ENCODE measurements at regions not wholly inside any gene's neighbourhood (a gene's known extent, or its start where the extent isn't known, plus 50 kb on each side); places are given as distances from the start of the nearest gene placed in this dataset.

GRCh38 chr5:67289763-67290521, 93.3 kb upstream of the CD180 start:
- Histone ChIP-seq H3K27ac (ENCODE audit: low read depth, low read length) (no peak overlapping the region), H3K4me1 (ENCODE audit: control insufficient read depth in 5 of 5, insufficient read depth in 5 of 5, low read length in 5 of 5) (peaks cover 0 to 45% (median 30%) of the 10 kb centered on the region in 5 donors), H3K9me3 (ENCODE audit: control insufficient read depth in 5 of 5, low read length in 5 of 5) (no peaks in the 10 kb centered on the region), H3K4me3 (ENCODE audit: low read depth in 1 of 5, low read length in 5 of 5) (no peak overlapping the region), H3K27me3 (ENCODE audit: control insufficient read depth in 5 of 5, insufficient read depth in 4 of 5, low read length in 5 of 5) (no peaks in the 10 kb centered on the region), H3K9ac (ENCODE audit: low read length in 5 of 5) (no peak overlapping the region), H3K36me3 (ENCODE audit: control insufficient read depth in 5 of 5, insufficient read depth in 5 of 5, low read length in 5 of 5) (no peaks in the 10 kb centered on the region)

DNA sequence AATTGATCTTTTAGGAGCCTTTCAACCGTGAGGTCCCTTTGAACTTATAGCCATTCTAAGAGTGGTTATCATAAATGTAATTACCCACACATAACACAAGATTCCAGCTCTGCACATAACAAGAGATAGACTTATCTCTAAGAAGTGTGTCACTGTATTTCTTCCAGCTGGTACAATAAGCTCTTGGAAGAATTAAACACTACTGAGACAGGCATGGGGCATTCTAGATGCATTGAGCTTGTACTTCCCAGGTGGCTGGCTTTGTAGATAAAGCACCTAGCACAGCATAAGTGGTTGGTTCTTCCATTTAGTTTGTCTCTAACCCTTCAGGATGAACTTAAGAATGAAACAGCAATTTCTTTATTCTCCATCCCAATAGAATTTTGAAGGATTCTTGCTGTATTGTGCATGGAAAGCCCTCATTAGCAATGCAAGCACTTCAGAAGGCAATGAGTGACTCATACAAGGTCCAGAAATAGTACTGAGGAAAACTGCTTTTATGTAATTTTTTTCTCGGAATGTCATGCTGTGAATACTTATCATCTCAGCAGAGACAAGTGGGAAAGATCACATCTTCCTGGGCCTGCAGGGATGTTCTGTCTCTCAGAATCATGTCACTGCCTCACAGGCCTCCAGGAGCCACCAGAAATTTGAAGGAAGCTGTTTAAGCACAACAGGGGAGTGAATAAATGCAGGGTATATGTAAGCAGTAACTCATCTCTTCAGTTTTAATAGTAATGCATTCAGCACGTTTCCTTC, 91.1 kb upstream of the CD180 start:
- no peak overlapping the region for H3K9ac ChIP-seq (ENCODE audit: low read length in 5 of 5)
- H3K9me3 ChIP-seq (ENCODE audit: control insufficient read depth in 5 of 5, low read length in 5 of 5): no peaks in the 10 kb centered on the region
- no peak overlapping the region for H3K4me3 ChIP-seq (ENCODE audit: low read depth in 1 of 5, low read length in 5 of 5)
- H3K4me1 ChIP-seq (ENCODE audit: control insufficient read depth in 5 of 5, insufficient read depth in 5 of 5, low read length in 5 of 5): peaks cover 0 to 45% (median 30%) of the 10 kb centered on the region in 5 donors
- no peaks in the 10 kb centered on the region for H3K27me3 ChIP-seq (ENCODE audit: control insufficient read depth in 5 of 5, insufficient read depth in 4 of 5, low read length in 5 of 5)
- no peaks in the 10 kb centered on the region for H3K36me3 ChIP-seq (ENCODE audit: control insufficient read depth in 5 of 5, insufficient read depth in 5 of 5, low read length in 5 of 5)
- H3K27ac ChIP-seq (ENCODE audit: low read depth, low read length): no peak overlapping the region

DNA sequence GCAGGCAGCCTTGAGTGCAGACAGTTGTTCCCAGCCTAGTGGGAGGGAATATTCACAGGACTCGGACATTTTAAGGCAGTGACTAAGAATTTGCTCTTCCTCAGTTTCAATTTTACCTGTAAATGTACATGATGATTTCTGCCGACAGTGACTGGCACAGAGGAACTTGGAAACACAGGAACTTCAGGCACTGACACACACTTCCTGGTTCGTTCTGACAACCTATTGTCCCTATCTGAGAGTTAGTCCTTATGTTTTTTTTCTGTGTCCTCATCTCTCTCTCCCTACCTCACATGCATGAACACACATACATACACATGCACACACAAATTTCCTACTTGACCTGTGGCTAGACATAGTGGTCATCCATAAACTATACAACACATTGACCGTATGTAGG, 89.4 kb upstream of the CD180 start:
- Histone ChIP-seq H3K4me1 (ENCODE audit: control insufficient read depth in 5 of 5, insufficient read depth in 5 of 5, low read length in 5 of 5) (peaks cover 0 to 31% (median 24%) of the 10 kb centered on the region in 5 donors), H3K36me3 (ENCODE audit: control insufficient read depth in 5 of 5, insufficient read depth in 5 of 5, low read length in 5 of 5) (no peaks in the 10 kb centered on the region), H3K9ac (ENCODE audit: low read length in 5 of 5) (no peak overlapping the region), H3K9me3 (ENCODE audit: control insufficient read depth in 5 of 5, low read length in 5 of 5) (no peaks in the 10 kb centered on the region), H3K27me3 (ENCODE audit: control insufficient read depth in 5 of 5, insufficient read depth in 4 of 5, low read length in 5 of 5) (no peaks in the 10 kb centered on the region), H3K4me3 (ENCODE audit: low read depth in 1 of 5, low read length in 5 of 5) (no peak overlapping the region), H3K27ac (ENCODE audit: low read depth, low read length) (no peak overlapping the region)

GRCh38 chr5:67283988-67284487, 87.4 kb upstream of the CD180 start:
- Histone ChIP-seq H3K4me1 (ENCODE audit: control insufficient read depth in 5 of 5, insufficient read depth in 5 of 5, low read length in 5 of 5) (peaks cover 0 to 12% (median 10%) of the 10 kb centered on the region in 5 donors), H3K9me3 (ENCODE audit: control insufficient read depth in 5 of 5, low read length in 5 of 5) (peaks cover 0 to 3% (median 0%) of the 10 kb centered on the region in 5 donors), H3K27me3 (ENCODE audit: control insufficient read depth in 5 of 5, insufficient read depth in 4 of 5, low read length in 5 of 5) (no peaks in the 10 kb centered on the region), H3K36me3 (ENCODE audit: control insufficient read depth in 5 of 5, insufficient read depth in 5 of 5, low read length in 5 of 5) (no peaks in the 10 kb centered on the region), H3K9ac (ENCODE audit: low read length in 5 of 5) (no peak overlapping the region), H3K4me3 (ENCODE audit: low read depth in 1 of 5, low read length in 5 of 5) (no peak overlapping the region), H3K27ac (ENCODE audit: low read depth, low read length) (no peak overlapping the region)

DNA sequence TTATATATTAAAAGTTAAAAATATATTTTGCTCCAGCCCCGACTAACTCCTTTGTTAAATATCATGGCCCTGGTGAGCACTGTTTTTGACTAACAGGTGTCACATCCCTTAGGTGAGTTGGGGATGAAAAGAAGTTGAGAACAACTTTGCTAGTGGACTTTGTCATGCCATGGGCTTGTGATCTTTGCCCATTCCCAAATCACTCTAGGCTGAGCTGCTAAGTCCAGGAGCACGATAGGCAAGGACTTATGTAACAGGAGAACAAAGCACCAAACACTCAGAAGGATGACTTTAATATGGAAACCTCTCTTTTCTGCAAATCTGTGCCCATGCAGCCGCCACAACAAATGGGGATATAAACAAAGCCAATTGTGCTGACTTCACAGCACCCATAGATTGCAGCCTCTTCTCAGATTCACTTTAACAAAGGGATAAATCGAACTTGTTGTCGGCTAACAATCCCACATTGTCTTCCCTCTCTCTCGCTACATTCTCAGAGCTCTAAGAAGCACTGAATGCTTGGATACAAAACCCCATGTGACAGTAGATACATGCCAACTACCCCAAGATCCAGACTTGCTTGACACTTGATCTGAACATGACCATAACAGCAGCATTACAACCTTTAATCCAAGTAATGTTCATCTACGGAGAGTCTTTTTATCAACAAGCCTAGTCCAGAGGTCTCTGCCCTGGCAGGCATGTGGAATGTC, 86.8 kb upstream of the CD180 start:
- peaks cover under 1 to 10% (median 6%) of the 10 kb centered on the region in 5 donors for H3K9me3 ChIP-seq (ENCODE audit: control insufficient read depth in 5 of 5, low read length in 5 of 5)
- H3K27ac ChIP-seq (ENCODE audit: low read depth, low read length): no peak overlapping the region
- H3K4me3 ChIP-seq (ENCODE audit: low read depth in 1 of 5, low read length in 5 of 5): no peak overlapping the region
- peaks cover 0 to 6% (median 5%) of the 10 kb centered on the region in 5 donors for H3K4me1 ChIP-seq (ENCODE audit: control insufficient read depth in 5 of 5, insufficient read depth in 5 of 5, low read length in 5 of 5)
- no peak overlapping the region for H3K9ac ChIP-seq (ENCODE audit: low read length in 5 of 5)
- no peaks in the 10 kb centered on the region for H3K36me3 ChIP-seq (ENCODE audit: control insufficient read depth in 5 of 5, insufficient read depth in 5 of 5, low read length in 5 of 5)
- H3K27me3 ChIP-seq (ENCODE audit: control insufficient read depth in 5 of 5, insufficient read depth in 4 of 5, low read length in 5 of 5): no peaks in the 10 kb centered on the region

- no peaks in the 10 kb centered on the region for H3K36me3 ChIP-seq (ENCODE audit: control insufficient read depth in 5 of 5, insufficient read depth in 5 of 5, low read length in 5 of 5)
- no peak overlapping the region for H3K4me3 ChIP-seq (ENCODE audit: low read depth in 1 of 5, low read length in 5 of 5)
- H3K9ac ChIP-seq (ENCODE audit: low read length in 5 of 5): no peak overlapping the region
- H3K4me1 ChIP-seq (ENCODE audit: control insufficient read depth in 5 of 5, insufficient read depth in 5 of 5, low read length in 5 of 5): no peaks in the 10 kb centered on the region
- no peaks in the 10 kb centered on the region for H3K27me3 ChIP-seq (ENCODE audit: control insufficient read depth in 5 of 5, insufficient read depth in 4 of 5, low read length in 5 of 5)
- peaks cover 2 to 20% (median 10%) of the 10 kb centered on the region in 5 donors for H3K9me3 ChIP-seq (ENCODE audit: control insufficient read depth in 5 of 5, low read length in 5 of 5)
- H3K27ac ChIP-seq (ENCODE audit: low read depth, low read length): no peak overlapping the region
These were observed 85.3 kb upstream of the CD180 start for GRCh38 chr5:67281874-67282273.

- H3K36me3 ChIP-seq (ENCODE audit: control insufficient read depth in 5 of 5, insufficient read depth in 5 of 5, low read length in 5 of 5): no peaks in the 10 kb centered on the region
- H3K9ac ChIP-seq (ENCODE audit: low read length in 5 of 5): no peak overlapping the region
- H3K4me1 ChIP-seq (ENCODE audit: control insufficient read depth in 5 of 5, insufficient read depth in 5 of 5, low read length in 5 of 5): peaks cover 6 to 17% (median 9%) of the 10 kb centered on the region in 5 donors
- H3K4me3 ChIP-seq (ENCODE audit: low read depth in 1 of 5, low read length in 5 of 5): no peak overlapping the region
- no peak overlapping the region for H3K27ac ChIP-seq (ENCODE audit: low read depth, low read length)
- H3K27me3 ChIP-seq (ENCODE audit: control insufficient read depth in 5 of 5, insufficient read depth in 4 of 5, low read length in 5 of 5): no peaks in the 10 kb centered on the region
- peaks cover 2 to 14% (median 7%) of the 10 kb centered on the region in 5 donors for H3K9me3 ChIP-seq (ENCODE audit: control insufficient read depth in 5 of 5, low read length in 5 of 5)
These were observed 77.2 kb upstream of the CD180 start for GRCh38 chr5:67273689-67274356.

GRCh38 chr5:67272453-67273130, 76.0 kb upstream of the CD180 start:
- Histone ChIP-seq H3K4me3 (ENCODE audit: low read depth in 1 of 5, low read length in 5 of 5) (no peak overlapping the region), H3K9me3 (ENCODE audit: control insufficient read depth in 5 of 5, low read length in 5 of 5) (peaks cover 0 to 2% (median 0%) of the 10 kb centered on the region in 5 donors), H3K27ac (ENCODE audit: low read depth, low read length) (no peak overlapping the region), H3K36me3 (ENCODE audit: control insufficient read depth in 5 of 5, insufficient read depth in 5 of 5, low read length in 5 of 5) (no peaks in the 10 kb centered on the region), H3K27me3 (ENCODE audit: control insufficient read depth in 5 of 5, insufficient read depth in 4 of 5, low read length in 5 of 5) (no peaks in the 10 kb centered on the region), H3K4me1 (ENCODE audit: control insufficient read depth in 5 of 5, insufficient read depth in 5 of 5, low read length in 5 of 5) (peaks cover 13 to 26% (median 22%) of the 10 kb centered on the region in 5 donors), H3K9ac (ENCODE audit: low read length in 5 of 5) (no peak overlapping the region)

All from subcutaneous abdominal adipose tissue (tissue), 5 donors.